ENCODE measurements at regions not wholly inside any gene's neighbourhood (a gene's known extent, or its start where the extent isn't known, plus 50 kb on each side); places are given as distances from the start of the nearest gene placed in this dataset.

DNA sequence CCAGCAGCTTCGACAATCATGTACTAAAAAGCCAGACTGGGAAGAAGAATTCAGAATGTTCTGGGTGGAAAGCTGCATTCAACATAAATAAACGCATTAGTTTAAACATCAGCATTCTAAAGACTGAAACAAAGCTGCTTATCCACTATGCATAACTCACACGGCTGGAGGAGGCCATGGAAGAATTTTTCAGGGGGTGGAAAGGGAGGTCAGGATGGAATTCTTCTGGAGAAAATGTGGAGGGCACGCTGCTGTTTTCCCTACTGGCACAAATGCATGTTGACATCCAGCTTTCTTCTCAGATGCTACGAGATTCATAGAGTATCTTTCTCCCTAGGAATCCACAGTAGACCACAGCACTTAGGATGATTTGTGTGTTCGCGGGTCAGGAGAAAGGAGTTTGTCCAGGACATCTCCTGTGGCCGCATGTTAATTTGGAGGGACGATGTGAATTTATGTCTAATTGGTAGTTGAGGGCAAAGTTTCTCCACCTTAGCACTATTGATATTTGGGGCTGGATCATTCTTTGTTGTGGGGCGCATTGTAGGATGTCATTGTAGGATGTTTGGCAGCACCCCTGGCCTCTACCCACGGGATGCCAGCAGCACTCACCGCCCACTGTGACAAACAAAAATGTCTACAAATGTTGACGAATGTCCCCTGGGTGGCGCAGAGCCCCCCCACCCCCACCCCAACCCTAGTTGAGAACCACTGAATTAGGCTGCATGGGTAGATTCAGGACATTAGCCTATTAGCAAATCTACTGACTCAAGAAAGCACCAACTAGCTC, 86.5 kb upstream of the KAZN start:
- no peak for TF ChIP-seq POLR2AphosphoS5 (IDR thresholded peaks at IDR 0.05; ENCODE audit: low read depth)
- no peak for TF ChIP-seq GABPA (IDR thresholded peaks at IDR 0.05; ENCODE audit: low read depth)
- TF ChIP-seq, protein P1, sequence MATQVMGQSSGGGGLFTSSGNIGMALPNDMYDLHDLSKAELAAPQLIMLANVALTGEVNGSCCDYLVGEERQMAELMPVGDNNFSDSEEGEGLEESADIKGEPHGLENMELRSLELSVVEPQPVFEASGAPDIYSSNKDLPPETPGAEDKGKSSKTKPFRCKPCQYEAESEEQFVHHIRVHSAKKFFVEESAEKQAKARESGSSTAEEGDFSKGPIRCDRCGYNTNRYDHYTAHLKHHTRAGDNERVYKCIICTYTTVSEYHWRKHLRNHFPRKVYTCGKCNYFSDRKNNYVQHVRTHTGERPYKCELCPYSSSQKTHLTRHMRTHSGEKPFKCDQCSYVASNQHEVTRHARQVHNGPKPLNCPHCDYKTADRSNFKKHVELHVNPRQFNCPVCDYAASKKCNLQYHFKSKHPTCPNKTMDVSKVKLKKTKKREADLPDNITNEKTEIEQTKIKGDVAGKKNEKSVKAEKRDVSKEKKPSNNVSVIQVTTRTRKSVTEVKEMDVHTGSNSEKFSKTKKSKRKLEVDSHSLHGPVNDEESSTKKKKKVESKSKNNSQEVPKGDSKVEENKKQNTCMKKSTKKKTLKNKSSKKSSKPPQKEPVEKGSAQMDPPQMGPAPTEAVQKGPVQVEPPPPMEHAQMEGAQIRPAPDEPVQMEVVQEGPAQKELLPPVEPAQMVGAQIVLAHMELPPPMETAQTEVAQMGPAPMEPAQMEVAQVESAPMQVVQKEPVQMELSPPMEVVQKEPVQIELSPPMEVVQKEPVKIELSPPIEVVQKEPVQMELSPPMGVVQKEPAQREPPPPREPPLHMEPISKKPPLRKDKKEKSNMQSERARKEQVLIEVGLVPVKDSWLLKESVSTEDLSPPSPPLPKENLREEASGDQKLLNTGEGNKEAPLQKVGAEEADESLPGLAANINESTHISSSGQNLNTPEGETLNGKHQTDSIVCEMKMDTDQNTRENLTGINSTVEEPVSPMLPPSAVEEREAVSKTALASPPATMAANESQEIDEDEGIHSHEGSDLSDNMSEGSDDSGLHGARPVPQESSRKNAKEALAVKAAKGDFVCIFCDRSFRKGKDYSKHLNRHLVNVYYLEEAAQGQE (IDR thresholded peaks at IDR 0.05; ENCODE audit: insufficient replicate concordance, low read depth), result no peak
- TF ChIP-seq SPI1 (IDR thresholded peaks at IDR 0.05; ENCODE audit: borderline replicate concordance, low read depth), result no peak
- TF ChIP-seq, protein P2, sequence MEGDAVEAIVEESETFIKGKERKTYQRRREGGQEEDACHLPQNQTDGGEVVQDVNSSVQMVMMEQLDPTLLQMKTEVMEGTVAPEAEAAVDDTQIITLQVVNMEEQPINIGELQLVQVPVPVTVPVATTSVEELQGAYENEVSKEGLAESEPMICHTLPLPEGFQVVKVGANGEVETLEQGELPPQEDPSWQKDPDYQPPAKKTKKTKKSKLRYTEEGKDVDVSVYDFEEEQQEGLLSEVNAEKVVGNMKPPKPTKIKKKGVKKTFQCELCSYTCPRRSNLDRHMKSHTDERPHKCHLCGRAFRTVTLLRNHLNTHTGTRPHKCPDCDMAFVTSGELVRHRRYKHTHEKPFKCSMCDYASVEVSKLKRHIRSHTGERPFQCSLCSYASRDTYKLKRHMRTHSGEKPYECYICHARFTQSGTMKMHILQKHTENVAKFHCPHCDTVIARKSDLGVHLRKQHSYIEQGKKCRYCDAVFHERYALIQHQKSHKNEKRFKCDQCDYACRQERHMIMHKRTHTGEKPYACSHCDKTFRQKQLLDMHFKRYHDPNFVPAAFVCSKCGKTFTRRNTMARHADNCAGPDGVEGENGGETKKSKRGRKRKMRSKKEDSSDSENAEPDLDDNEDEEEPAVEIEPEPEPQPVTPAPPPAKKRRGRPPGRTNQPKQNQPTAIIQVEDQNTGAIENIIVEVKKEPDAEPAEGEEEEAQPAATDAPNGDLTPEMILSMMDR (IDR thresholded peaks at IDR 0.05; ENCODE audit: insufficient read depth, low read length), result no peak
- Histone ChIP-seq H3K27me3 (ENCODE audit: insufficient read depth, poor library complexity, severe bottlenecking) (no peaks in the 10 kb centered on the region), H3K4me3 (replicated peaks; ENCODE audit: insufficient read depth, low read length) (no peak overlapping the region), H3K27ac (replicated peaks) (no peak overlapping the region)
- no peak for DNase-seq (ENCODE audit: low read depth in 1 of 2, low spot score in 1 of 2)

DNA sequence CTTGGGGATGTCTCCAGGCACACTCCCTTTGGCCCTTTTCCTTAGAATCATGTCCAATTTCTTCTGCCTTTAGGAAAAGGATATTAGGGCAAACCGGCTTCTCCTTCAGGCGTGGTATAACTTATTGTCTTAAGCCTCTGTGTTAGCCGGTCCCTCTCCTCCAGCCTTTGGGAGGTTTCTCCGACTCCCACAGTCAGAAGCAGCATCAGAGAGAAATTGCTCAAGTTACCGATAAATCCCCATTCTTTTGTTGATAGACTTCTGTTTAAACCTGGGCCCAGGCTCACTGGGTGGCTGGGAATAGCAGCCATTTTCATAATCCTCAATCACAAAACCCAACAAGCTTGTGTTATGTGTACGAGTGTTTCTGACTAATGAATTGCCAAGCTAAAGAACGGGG, 85.4 kb upstream of the KAZN start:
- no peaks in the 10 kb centered on the region for H3K27me3 ChIP-seq (ENCODE audit: insufficient read depth, poor library complexity, severe bottlenecking)

DNA sequence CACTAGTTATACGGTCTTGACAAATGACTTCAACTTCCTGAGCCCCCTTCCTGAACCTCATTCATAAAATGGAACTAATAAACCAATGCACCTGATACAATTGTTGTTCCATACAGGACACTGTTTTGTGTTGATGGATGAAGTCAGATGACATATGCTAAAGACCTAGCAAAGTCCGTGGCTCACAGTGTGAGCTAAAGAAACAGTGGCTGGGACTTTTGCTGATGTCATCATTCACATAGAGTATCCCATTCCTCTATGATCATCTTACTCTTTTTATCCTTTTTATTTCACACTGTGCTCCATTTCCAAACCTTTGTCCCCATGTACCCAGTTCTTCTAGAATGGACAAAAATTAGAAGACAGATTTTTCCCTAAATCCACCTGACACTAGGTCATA, 83.7 kb upstream of the KAZN start:
- DNase-seq (ENCODE audit: low read depth in 1 of 2, low spot score in 1 of 2), result no peak
- Histone ChIP-seq H3K4me3 (replicated peaks; ENCODE audit: insufficient read depth, low read length) (no peak overlapping the region), H3K27me3 (ENCODE audit: insufficient read depth, poor library complexity, severe bottlenecking) (no peaks in the 10 kb centered on the region), H3K27ac (replicated peaks) (no peak overlapping the region)
- TF ChIP-seq, protein P2 (IDR thresholded peaks at IDR 0.05; ENCODE audit: insufficient read depth, low read length), result no peak
- TF ChIP-seq, protein P1 (IDR thresholded peaks at IDR 0.05; ENCODE audit: insufficient replicate concordance, low read depth), result no peak
- TF ChIP-seq SPI1 (IDR thresholded peaks at IDR 0.05; ENCODE audit: borderline replicate concordance, low read depth) (no peak), GABPA (IDR thresholded peaks at IDR 0.05; ENCODE audit: low read depth) (no peak)

More for the DNA sequence above, 85.4 kb upstream of the KAZN start:
- DNase-seq (ENCODE audit: low read depth in 1 of 2, low spot score in 1 of 2), result no peak
- Histone ChIP-seq H3K4me3 (replicated peaks; ENCODE audit: insufficient read depth, low read length) (no peak overlapping the region), H3K27ac (replicated peaks) (no peak overlapping the region)
- TF ChIP-seq, protein P2 (IDR thresholded peaks at IDR 0.05; ENCODE audit: insufficient read depth, low read length), result no peak
- TF ChIP-seq, protein P1 (IDR thresholded peaks at IDR 0.05; ENCODE audit: insufficient replicate concordance, low read depth), result no peak
- TF ChIP-seq SPI1 (IDR thresholded peaks at IDR 0.05; ENCODE audit: borderline replicate concordance, low read depth) (no peak), POLR2AphosphoS5 (IDR thresholded peaks at IDR 0.05; ENCODE audit: low read depth) (no peak), GABPA (IDR thresholded peaks at IDR 0.05; ENCODE audit: low read depth) (no peak)
